ENCODE measurements at regions not wholly inside any gene's neighbourhood (a gene's known extent, or its start where the extent isn't known, plus 50 kb on each side); places are given as distances from the start of the nearest gene placed in this dataset.
"Not testable (repeated sequence)": the region's sequence is repeated elsewhere in the genome, so short reads cannot be mapped to it uniquely, and the experiment has no call there.

- DNase-seq (ENCODE audit: low read depth): no peak
Measured at GRCh38 chr6:130674604-130675003, 152.6 kb upstream of the SMLR1 start.

DNA sequence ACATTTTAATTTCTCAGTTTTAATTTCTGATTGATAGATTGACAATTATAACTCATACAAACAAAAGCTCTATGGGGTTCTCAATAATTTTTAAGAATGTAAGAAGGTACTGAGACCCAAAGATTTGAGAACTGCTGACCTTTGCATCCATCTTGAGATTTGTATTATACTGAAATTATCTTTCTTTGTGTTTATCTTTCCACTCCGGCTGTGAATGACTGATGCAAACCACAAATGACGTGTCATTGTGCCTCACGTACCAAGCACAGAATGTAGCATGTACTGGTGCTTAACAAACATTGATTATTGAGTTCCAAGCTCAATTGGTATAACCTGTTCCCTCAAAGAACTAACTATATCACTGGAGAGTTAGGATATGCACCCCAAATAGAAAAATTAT lies 152.1 kb upstream of the SMLR1 start:
- no peak for DNase-seq (ENCODE audit: low read depth)

- DNase-seq (ENCODE audit: low read depth): no peak
Measured at GRCh38 chr6:130676077-130676772, 151.0 kb upstream of the SMLR1 start.

DNA sequence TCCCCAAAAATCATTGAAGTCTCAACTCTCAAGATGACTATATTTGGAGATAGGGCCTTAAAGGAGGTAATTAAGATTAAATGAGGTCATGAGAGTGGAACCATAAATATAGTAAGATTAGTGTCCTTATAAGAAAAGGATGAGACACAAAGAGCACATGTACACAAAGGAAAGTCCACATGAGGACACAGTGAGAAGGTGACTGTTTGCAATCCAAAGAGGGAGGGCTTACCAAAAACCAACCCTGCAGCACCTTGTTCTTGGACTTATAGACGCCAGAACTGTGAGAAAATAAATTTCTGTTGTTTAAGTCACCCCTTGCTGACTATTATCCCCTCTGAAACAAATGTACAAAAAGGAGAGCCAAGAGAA lies 150.4 kb upstream of the SMLR1 start:
- DNase-seq (ENCODE audit: low read depth): no peak

DNA sequence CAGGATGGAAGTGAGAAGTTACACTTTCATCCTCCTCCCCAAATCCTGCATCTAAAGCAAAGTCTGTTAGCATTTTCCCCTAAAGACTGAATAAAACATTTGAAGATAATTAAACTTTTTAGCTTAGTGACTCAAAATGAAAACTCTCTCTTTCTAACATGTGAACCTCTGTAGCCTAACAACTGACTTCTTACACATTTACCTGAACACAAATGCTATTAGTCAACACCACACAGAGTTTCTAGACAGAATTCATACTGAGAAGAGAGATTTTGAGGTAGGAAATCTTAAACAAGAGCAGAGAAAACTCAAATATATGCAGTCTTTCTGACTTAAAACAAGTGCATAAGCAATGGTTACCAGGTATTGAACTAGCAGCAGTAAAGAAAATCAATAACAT lies 149.9 kb upstream of the SMLR1 start:
- no peak for DNase-seq (ENCODE audit: low read depth)

GRCh38 chr6:130677766-130678165 lies 149.4 kb upstream of the SMLR1 start:
- no peak for DNase-seq (ENCODE audit: low read depth)

GRCh38 chr6:130679684-130680083 lies 147.5 kb upstream of the SMLR1 start:
- DNase-seq (ENCODE audit: low read depth): no peak

DNA sequence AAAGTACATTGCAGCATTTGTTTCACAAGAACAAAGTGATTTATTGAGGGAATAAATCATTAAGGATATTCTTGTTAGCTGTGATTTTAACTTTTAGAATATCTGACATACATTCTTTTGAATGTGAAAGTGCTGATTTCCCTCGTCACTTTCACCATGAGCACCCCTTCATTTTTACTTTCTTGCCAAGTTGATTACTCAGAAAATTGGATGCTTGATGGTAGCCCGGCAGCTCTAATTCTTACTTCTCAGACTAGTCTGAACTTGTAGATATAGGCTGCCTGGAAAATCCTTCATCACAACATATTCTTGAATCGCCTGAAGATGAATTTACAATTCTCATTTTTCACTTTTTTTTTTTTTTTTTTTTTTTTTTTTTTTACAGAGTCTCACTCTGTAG lies 147.1 kb upstream of the SMLR1 start:
- DNase-seq (ENCODE audit: low read depth): no peak

DNA sequence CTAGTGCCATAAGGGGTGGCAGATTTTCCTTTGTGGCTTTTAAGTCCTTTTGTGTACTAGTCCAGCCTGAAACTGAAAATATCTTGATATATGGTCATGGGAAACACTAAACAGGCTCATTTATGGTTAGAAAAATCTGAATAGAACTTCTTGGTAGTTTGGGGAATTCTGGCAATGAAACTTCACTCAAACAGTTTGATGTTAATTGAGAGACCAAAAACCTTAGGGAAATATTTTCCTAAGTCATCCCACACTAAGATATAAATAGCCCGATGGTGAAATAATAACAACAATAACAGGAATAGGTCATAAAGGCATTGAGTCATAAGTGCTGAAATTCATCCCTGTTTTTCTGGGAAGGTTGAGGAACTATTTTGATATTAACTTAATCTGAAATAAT lies 146.2 kb upstream of the SMLR1 start:
- DNase-seq (ENCODE audit: low read depth): no peak

GRCh38 chr6:130682066-130682465 lies 145.1 kb upstream of the SMLR1 start:
- no peak for DNase-seq (ENCODE audit: low read depth)

GRCh38 chr6:130683761-130684517 lies 143.3 kb upstream of the SMLR1 start:
- DNase-seq (ENCODE audit: low read depth): no peak

DNA sequence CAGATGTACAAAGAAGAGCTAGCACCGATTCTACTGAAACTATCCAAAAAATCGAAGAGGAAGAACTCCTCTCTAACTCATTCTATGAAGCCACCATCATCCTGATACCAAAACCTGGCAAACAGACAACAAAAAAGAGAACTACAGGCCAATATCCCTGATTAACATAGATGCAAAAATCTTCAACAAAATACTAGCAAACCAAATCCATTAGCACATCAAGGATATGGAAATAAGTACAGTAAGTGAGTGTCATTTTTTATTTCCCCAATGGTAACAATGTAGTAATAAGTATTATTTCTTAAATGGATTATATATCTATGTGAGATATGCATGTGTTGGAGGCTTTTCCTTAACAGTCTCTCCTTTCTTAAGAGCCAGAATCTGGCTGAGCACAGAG lies 134.5 kb upstream of the SMLR1 start:
- no peak for DNase-seq (ENCODE audit: low read depth)

- no peak for DNase-seq (ENCODE audit: low read depth)
Measured at GRCh38 chr6:130693944-130694343, 133.3 kb upstream of the SMLR1 start.

GRCh38 chr6:130694606-130695005 lies 132.6 kb upstream of the SMLR1 start:
- DNase-seq (ENCODE audit: low read depth): no peak

GRCh38 chr6:130696806-130697205 lies 130.4 kb upstream of the SMLR1 start:
- no peak for DNase-seq (ENCODE audit: low read depth)

DNA sequence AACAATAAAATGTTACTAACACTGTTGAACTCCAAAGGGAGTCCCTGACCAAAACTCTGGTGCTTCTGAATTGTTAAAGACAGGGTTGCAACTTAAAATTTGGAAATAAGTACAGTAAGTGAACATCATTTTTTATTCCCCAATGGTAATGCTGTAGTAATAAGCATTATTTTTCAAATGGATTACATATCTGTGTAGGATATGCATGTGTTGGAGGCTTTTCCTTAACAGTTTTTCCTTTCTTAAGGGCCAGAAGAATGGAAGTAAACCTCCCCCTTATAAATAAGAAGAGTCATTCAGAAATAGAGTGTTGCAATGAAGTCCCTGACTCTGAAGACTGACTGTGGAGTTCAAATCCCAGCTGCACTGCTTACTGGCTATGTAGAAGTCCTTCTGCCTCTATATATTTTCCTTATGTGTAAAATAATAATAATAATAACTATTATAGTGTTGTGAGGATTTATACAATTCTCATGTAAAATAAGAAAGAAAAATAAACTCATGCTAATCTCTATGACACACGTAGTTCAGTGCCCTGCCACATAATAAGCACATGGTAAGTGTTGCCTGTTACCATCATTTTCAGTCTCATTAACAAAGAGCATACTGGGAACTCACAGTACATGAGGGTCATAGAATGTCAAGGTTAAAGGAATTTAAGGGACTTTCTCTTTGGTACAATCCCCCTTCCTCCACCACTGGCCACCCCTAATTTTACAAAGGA lies 129.8 kb upstream of the SMLR1 start:
- no peak for DNase-seq (ENCODE audit: low read depth)

- peak; percentile 31 for DNase-seq (ENCODE audit: low read depth)
Measured at GRCh38 chr6:130697995-130698535, 129.1 kb upstream of the SMLR1 start.

DNA sequence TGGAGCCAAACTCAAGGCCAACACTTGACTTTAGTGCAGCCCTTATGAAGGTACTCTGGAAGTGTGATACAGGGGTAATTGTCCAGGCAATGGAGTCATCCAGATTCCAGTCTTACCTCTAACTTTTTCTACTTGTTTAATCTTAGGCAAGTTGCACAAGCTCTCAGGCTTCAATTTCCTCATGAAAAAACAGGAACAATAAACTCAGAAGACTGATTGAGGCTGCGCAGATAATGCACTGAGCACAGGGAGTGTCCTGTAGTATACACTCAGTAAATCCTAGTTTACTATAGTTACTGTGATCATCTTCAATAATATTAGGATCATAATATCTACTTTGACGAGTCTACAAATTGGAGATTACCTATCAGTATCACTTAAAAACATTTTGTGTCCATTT lies 127.5 kb upstream of the SMLR1 start:
- no peak for DNase-seq (ENCODE audit: low read depth)

GRCh38 chr6:130700397-130700796 lies 126.8 kb upstream of the SMLR1 start:
- DNase-seq (ENCODE audit: low read depth): no peak

GRCh38 chr6:130708338-130708737 lies 118.9 kb upstream of the SMLR1 start:
- DNase-seq (ENCODE audit: low read depth): no peak

GRCh38 chr6:130711641-130712040 lies 115.6 kb upstream of the SMLR1 start:
- DNase-seq (ENCODE audit: low read depth): not testable (repeated sequence)

DNA sequence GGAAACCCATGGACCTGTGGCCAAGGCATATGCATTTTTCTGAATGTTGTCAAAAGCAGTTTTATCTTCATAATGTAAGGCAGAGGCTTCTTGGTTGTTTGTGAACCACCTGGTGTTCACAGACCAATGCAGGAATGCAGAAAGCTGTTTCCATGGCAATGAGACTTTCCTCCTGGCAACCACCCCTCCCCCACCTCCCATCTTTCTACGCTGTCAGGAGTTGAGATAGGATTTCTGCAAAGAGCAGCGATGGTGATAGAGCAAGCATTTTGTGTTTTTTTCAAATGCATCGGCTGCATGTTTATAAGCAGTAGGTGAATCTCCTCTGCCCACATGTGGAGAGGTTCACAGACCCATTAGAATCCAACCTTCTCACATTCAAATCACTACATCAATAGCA lies 114.1 kb upstream of the SMLR1 start:
- no peak for DNase-seq (ENCODE audit: low read depth)

GRCh38 chr6:130715058-130715457 lies 112.1 kb upstream of the SMLR1 start:
- no peak for DNase-seq (ENCODE audit: low read depth)
